ENCODE measurements at regions not wholly inside any gene's neighbourhood (a gene's known extent, or its start where the extent isn't known, plus 50 kb on each side); places are given as distances from the start of the nearest gene placed in this dataset.

GRCh38 chr3:59388555-59389270 lies 338.9 kb upstream of the CFAP20DC start:
- FAIRE-seq (no peak), DNase-seq (ENCODE audit: insufficient read length, low spot score) (no peak)
- no peak for TF ChIP-seq CTCF (IDR thresholded peaks at IDR 0.05; ENCODE audit: insufficient read depth, missing control alignments)

GRCh38 chr3:59386165-59386564 lies 336.3 kb upstream of the CFAP20DC start:
- DNase-seq (ENCODE audit: insufficient read length, low spot score) (no peak), FAIRE-seq (no peak)
- no peak for TF ChIP-seq CTCF (IDR thresholded peaks at IDR 0.05; ENCODE audit: insufficient read depth, missing control alignments)

GRCh38 chr3:59385547-59385946 lies 335.7 kb upstream of the CFAP20DC start:
- DNase-seq (ENCODE audit: insufficient read length, low spot score), result no peak
- FAIRE-seq, result no peak
- TF ChIP-seq CTCF (IDR thresholded peaks at IDR 0.05; ENCODE audit: insufficient read depth, missing control alignments), result no peak

- TF ChIP-seq CTCF (IDR thresholded peaks at IDR 0.05; ENCODE audit: insufficient read depth, missing control alignments), result no peak
- FAIRE-seq (no peak), DNase-seq (ENCODE audit: insufficient read length, low spot score) (no peak)
Measured at GRCh38 chr3:59381282-59381681, 331.5 kb upstream of the CFAP20DC start.

- FAIRE-seq (no peak), DNase-seq (ENCODE audit: insufficient read length, low spot score) (no peak)
- TF ChIP-seq CTCF (IDR thresholded peaks at IDR 0.05; ENCODE audit: insufficient read depth, missing control alignments), result no peak
Measured at GRCh38 chr3:59380146-59380545, 330.3 kb upstream of the CFAP20DC start.

- TF ChIP-seq CTCF (IDR thresholded peaks at IDR 0.05; ENCODE audit: insufficient read depth, missing control alignments), result no peak
- no peak for FAIRE-seq
- DNase-seq (ENCODE audit: insufficient read length, low spot score), result no peak
Measured at GRCh38 chr3:59374818-59375211, 325.0 kb upstream of the CFAP20DC start.

GRCh38 chr3:59374091-59374817 lies 324.4 kb upstream of the CFAP20DC start:
- no peak for DNase-seq (ENCODE audit: insufficient read length, low spot score)
- no peak for FAIRE-seq
- no peak for TF ChIP-seq CTCF (IDR thresholded peaks at IDR 0.05; ENCODE audit: insufficient read depth, missing control alignments)

Measured in D721Med (cell line).